Astrocyte of the spinal cord (primary cell): ENCODE measurements at regions not wholly inside any gene's neighbourhood (a gene's known extent, or its start where the extent isn't known, plus 50 kb on each side); places are given as distances from the start of the nearest gene placed in this dataset.

Source experiments
- DNase-seq: peaks from one replicate; pipeline ENCODE4 v3.0.0; 2011; ENCODE audit warnings: low read depth, low spot score
- H3K4me3 ChIP-seq: 2 replicates; pipeline ENCODE4 v1.5.1; 2011; ENCODE audit warnings: low read depth, mild to moderate bottlenecking, low read length, moderate library complexity
- in situ Hi-C: cut with HindIII; loops from 2 replicates; pipeline ENCODE4 v1.10.0; 2017; ENCODE audit warnings: low sequenced_read_pairs
- TF ChIP-seq, protein P1 (sequence below): IDR thresholded peaks from 2 replicates; pipeline ENCODE4 v1.5.1; 2012; ENCODE audit warnings: low read depth, mild to moderate bottlenecking, low read length, inconsistent platforms

DNA sequence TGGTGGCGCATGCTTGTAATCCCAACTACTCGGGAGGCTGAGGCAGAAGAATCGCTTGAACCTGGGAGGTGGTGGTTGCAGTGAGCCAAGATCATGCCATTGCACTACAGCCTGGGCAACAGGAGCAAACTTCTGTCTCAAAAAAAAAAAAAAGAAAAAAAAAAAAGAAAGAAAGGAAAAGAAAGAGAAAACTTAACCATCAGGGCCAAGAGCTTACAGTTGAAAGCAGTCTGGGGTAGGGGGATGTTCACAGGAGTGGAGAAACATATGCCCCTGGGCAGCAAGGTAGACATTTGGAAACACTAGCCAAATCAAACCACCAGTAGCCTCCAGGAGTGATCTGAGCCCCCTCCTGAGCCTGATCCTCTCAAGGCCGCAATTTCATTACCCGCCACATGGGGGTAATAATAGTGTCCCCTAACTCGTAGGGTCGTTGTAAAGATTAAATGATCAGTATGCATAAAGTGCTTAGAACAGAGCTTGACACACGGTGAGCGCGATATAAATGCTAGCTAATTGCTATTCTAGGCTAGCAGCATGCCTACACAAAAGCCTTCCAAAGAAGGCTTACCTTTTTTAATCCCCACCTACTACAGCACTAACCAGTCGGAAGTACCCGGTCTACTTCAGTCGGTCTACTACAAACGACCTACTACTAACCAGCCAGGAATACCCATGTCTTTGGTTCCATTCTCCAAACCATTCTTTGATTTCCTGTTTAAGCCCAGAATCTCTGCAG, 274.3 kb upstream of the NEBL start:
- no peak overlapping the region for H3K4me3 ChIP-seq
- TF ChIP-seq, protein P1, sequence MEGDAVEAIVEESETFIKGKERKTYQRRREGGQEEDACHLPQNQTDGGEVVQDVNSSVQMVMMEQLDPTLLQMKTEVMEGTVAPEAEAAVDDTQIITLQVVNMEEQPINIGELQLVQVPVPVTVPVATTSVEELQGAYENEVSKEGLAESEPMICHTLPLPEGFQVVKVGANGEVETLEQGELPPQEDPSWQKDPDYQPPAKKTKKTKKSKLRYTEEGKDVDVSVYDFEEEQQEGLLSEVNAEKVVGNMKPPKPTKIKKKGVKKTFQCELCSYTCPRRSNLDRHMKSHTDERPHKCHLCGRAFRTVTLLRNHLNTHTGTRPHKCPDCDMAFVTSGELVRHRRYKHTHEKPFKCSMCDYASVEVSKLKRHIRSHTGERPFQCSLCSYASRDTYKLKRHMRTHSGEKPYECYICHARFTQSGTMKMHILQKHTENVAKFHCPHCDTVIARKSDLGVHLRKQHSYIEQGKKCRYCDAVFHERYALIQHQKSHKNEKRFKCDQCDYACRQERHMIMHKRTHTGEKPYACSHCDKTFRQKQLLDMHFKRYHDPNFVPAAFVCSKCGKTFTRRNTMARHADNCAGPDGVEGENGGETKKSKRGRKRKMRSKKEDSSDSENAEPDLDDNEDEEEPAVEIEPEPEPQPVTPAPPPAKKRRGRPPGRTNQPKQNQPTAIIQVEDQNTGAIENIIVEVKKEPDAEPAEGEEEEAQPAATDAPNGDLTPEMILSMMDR = peak; percentile 33
- in situ Hi-C loops = no loop called here
- no peak for DNase-seq

DNA sequence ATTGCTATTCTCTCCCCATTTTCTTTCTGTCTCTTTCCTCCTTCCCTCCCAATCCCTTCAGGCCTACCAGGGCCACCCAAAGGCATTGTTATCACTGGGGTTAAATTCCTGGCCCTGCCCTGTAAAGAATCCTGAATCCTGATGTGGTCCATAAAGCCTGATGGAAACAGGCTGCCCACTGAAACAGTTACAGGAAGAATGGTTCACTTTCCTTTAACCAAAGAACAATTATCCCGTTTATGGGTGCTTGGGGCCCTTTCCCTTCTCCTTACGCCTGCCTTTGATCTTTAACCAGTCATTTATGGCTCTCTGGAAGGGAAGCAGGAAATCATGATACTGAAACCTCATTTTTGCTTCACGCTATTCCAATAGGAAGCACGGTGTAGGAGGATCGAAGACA, 273.1 kb upstream of the NEBL start:
- no peak overlapping the region for H3K4me3 ChIP-seq
- DNase-seq = no peak
- in situ Hi-C loops = no loop called here
- TF ChIP-seq, protein P1 = no peak

DNA sequence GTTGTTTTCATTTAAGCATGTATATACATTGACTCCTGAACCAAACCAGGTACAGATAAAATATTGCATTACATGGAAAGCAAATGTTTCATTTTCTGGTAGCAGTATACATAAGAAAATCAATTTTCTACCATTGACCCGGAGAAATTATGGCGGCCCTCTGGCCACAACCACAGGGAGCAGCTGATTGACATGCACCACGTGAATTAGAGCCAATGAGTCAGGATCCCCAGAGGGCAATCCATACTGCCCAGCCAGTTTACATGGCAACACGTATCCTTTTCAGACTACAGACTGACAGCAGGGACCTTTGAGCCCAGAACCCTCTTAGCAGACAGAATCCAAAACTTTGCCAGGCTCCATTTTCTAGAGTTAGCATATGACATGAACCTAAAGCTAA, 272.2 kb upstream of the NEBL start:
- in situ Hi-C loops = no loop called here
- no peak overlapping the region for H3K4me3 ChIP-seq
- DNase-seq = no peak
- TF ChIP-seq, protein P1 = no peak

DNA sequence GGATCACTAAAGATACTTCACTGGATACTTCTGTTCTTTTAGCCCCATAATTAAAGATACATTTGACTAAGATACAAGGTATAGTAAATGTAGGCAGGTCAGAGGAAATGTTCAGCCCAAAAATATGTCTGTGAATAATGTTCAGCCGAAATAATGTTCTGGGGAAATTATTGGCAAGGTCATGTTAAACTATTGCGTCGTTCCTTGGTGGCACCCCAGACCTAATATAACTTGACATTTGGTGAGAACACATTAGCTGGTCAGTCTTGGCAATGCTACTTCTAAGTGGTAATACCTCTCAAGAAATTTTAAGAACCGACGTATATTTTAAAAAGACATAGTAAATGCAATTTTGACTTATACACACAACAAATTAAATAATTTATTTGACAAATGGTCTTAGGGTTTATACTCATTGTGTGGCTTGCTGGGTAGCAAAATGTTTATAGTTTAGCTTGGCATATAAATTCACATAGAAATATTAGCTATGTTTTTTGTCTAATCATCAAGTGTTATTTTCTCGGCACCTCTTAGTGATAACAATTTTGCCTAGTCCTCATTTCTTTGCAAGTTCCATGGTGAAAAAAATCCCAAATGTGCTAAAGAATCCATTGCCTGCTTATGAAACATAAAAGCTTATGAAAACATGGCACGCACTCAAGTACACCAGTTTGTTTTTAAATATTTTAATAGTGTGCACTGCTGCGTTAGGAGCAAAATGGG, 270.3 kb upstream of the NEBL start:
- in situ Hi-C loops = no loop called here
- TF ChIP-seq, protein P1 = no peak
- DNase-seq = no peak
- no peak overlapping the region for H3K4me3 ChIP-seq

DNA sequence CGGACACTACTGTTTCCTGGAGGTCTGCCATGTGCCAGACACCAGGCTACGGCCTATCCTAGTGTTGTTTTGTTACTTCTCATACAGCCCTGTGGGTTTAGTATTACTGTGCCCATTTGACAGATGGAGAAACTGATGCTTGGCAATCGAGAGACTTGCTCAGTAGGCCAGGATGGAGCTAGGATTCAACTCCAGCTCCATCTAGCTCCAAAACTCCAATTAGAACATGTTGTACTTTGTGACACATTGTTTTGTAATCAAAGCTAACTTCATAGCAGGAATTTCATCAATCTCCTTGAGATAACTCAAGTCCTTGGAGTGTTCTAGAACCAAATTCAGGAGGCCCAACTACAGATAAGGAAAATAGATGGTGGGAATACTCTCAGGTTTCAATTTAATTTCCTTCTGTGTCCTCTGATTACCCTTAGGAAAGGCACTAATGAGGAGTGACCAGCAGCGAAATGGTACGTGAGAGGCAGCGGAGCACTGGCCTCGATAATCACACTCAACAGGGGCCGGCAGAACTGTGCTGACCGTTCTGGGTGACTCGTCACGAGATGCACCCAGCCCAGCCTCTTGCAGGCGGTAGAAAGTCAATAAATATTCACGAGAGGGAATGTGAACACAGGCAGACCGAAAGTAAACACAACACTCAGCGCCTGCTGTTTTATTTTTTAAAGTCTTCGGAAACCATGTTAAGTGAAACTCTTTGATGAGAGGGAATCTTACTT, 269.6 kb upstream of the NEBL start:
- no peak for DNase-seq
- H3K4me3 ChIP-seq = no peak overlapping the region
- TF ChIP-seq, protein P1 = no peak
- in situ Hi-C loops = no loop called here

DNA sequence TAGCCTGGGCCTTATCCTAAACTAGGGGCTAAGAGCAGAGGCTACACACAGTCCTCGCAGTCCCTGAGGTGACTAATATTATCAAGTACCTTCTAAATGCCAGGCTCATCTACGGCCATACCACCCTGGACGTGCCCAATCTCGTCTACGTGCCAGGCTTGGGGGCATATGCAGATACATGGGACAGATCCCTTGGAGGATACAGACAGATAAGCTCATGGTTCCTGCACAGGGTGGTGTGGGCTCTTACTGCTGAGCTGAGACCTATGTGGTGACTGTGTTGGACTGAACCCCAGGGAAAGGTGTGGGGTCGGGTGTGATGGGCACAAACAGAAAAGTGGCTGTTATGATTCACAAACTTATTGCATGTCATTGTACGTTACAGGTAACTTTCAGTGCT, 268.4 kb upstream of the NEBL start:
- TF ChIP-seq, protein P1 = no peak
- in situ Hi-C loops = no loop called here
- no peak overlapping the region for H3K4me3 ChIP-seq
- no peak for DNase-seq
